ENCODE measurements at regions not wholly inside any gene's neighbourhood (a gene's known extent, or its start where the extent isn't known, plus 50 kb on each side); places are given as distances from the start of the nearest gene placed in this dataset.

- Histone ChIP-seq H3K4me3 (no peak overlapping the region), H3K27me3 (no peaks in the 10 kb centered on the region), H3K36me3 (no peaks in the 10 kb centered on the region), H3K27ac (no peak overlapping the region), H3K4me1 (ENCODE audit: insufficient read depth) (no peaks in the 10 kb centered on the region), H3K9me3 (no peaks in the 10 kb centered on the region)
- intact Hi-C loops (cut with DNase I): no loop called here
- WGBS, 3 donors: 38 to 57% (median 46%) methylated on average over 2 of the region's 2 CpGs
- no peak for TF ChIP-seq POLR2A (IDR thresholded peaks at IDR 0.05)
- no peak for TF ChIP-seq EP300 (IDR thresholded peaks at IDR 0.05)
- no peak for TF ChIP-seq CTCF (IDR thresholded peaks at IDR 0.05)
- no peak for DNase-seq
Measured at GRCh38 chr14:44652640-44653039, 145.6 kb upstream of the FSCB start.

GRCh38 chr14:44649061-44649460 is 142.0 kb upstream of the FSCB start:
- TF ChIP-seq EP300 (IDR thresholded peaks at IDR 0.05): no peak
- TF ChIP-seq POLR2A (IDR thresholded peaks at IDR 0.05): no peak
- TF ChIP-seq CTCF (IDR thresholded peaks at IDR 0.05): no peak
- H3K36me3 ChIP-seq: no peaks in the 10 kb centered on the region
- 83 to 93% (median 86%) methylated on average over 1 of the region's 1 CpG for WGBS, 3 donors

DNA sequence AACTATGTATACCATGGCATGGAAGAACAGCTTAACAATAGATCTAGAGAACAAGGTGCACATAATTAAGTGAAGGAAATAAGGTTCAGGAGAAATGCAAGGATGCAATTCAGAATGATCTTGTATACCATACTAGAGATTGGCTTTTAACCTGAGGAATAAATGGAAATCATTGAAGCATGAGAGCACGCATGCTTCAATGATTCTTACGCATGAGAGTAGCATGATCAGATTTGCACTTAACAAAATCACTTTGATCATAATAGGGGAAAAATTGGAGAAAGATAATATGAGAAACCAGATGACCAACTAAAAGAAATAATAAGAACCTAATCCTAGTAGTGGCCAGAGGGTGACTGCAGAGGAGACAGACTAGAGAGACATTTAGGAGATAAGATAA is 133.3 kb upstream of the FSCB start:
- TF ChIP-seq EP300 (IDR thresholded peaks at IDR 0.05): no peak
- no peak for TF ChIP-seq POLR2A (IDR thresholded peaks at IDR 0.05)
- TF ChIP-seq CTCF (IDR thresholded peaks at IDR 0.05): no peak
- Histone ChIP-seq H3K9me3 (no peaks in the 10 kb centered on the region), H3K4me1 (ENCODE audit: insufficient read depth) (peaks cover 2% of the 10 kb centered on the region), H3K27ac (no peak overlapping the region), H3K4me3 (no peak overlapping the region), H3K27me3 (no peaks in the 10 kb centered on the region), H3K36me3 (no peaks in the 10 kb centered on the region)
- intact Hi-C loops (cut with DNase I): no loop called here
- 93 to 95% (median 94%) methylated on average over 2 of the region's 2 CpGs for WGBS, 3 donors
- no peak for DNase-seq

More at GRCh38 chr14:44649061-44649460, 142.0 kb upstream of the FSCB start:
- intact Hi-C loops (cut with DNase I): no loop called here
- Histone ChIP-seq H3K4me1 (ENCODE audit: insufficient read depth) (no peaks in the 10 kb centered on the region), H3K4me3 (no peak overlapping the region), H3K27me3 (no peaks in the 10 kb centered on the region), H3K27ac (no peak overlapping the region), H3K9me3 (no peaks in the 10 kb centered on the region)
- no peak for DNase-seq

- no peaks in the 10 kb centered on the region for H3K9me3 ChIP-seq
- H3K27ac ChIP-seq: no peak overlapping the region
- H3K27me3 ChIP-seq: no peaks in the 10 kb centered on the region
- H3K36me3 ChIP-seq: no peaks in the 10 kb centered on the region
- no peak for DNase-seq
- H3K4me1 ChIP-seq (ENCODE audit: insufficient read depth): peaks cover 2% of the 10 kb centered on the region
- TF ChIP-seq CTCF (IDR thresholded peaks at IDR 0.05) (no peak), EP300 (IDR thresholded peaks at IDR 0.05) (no peak), POLR2A (IDR thresholded peaks at IDR 0.05) (no peak)
- H3K4me3 ChIP-seq: no peak overlapping the region
- 5 to 7% (median 5%) methylated on average over 5 of the region's 5 CpGs for WGBS, 3 donors
- intact Hi-C loops (cut with DNase I): no loop called here
Measured at GRCh38 chr14:44639781-44640385, 132.8 kb upstream of the FSCB start.

All from ovary (tissue), 7 donors.